ENCODE measurements at regions not wholly inside any gene's neighbourhood (a gene's known extent, or its start where the extent isn't known, plus 50 kb on each side); places are given as distances from the start of the nearest gene placed in this dataset.

GRCh38 chr4:133273401-133273800 lies 124.3 kb downstream of the PCDH10 start:
- Histone ChIP-seq H2BK120ac (ENCODE audit: low read depth, low read length, poor library complexity, severe bottlenecking) (no peak overlapping the region), H3K23ac (ENCODE audit: insufficient read length, low read depth, low read length) (no peak overlapping the region)
- H3K4me3 Mint-ChIP-seq: no peak overlapping the region

More at GRCh38 chr4:133273401-133273800, 124.3 kb downstream of the PCDH10 start:
- H3K27ac ChIP-seq (ENCODE audit: insufficient read length, low read depth, low read length): no peak overlapping the region
- H2BK20ac ChIP-seq (ENCODE audit: low read depth, low read length, poor library complexity, severe bottlenecking): no peak overlapping the region
- no peaks in the 10 kb centered on the region for H3K27me3 Mint-ChIP-seq (ENCODE audit: low read depth)
- H3K9ac ChIP-seq (ENCODE audit: extremely low read depth, insufficient read length, low read length): no peak overlapping the region
- H3K9me3 ChIP-seq (ENCODE audit: control insufficient read depth, low read depth, low read length): no peaks in the 10 kb centered on the region
- H4K91ac ChIP-seq (ENCODE audit: insufficient read length, low read depth, low read length): no peak overlapping the region
- H2BK5ac ChIP-seq (ENCODE audit: insufficient read length, low read length): no peak overlapping the region
- H2BK15ac ChIP-seq (ENCODE audit: low read depth, low read length): no peak overlapping the region
- H3K27me3 ChIP-seq (ENCODE audit: insufficient read depth, low read length): no peaks in the 10 kb centered on the region
- H2AK5ac ChIP-seq (ENCODE audit: insufficient read length, low read length): no peak overlapping the region
- no CpG with 5 or more reads among the region's 3 CpGs for WGBS (ENCODE audit: extremely low coverage, insufficient read length, low lambda C conversion rate)
- no peaks in the 10 kb centered on the region for H4K20me1 ChIP-seq (ENCODE audit: control insufficient read depth, insufficient read depth, insufficient read length)
- peaks cover 12 to 22% of the 10 kb centered on the region in 2 experiments for H3K4me1 Mint-ChIP-seq
- H3K14ac ChIP-seq (ENCODE audit: insufficient read depth, low read length): no peak overlapping the region
- no peak for DNase-seq
- no peaks in the 10 kb centered on the region for H3K79me1 ChIP-seq (ENCODE audit: insufficient read depth, low read depth, low read length, poor library complexity, severe bottlenecking)
- H2BK12ac ChIP-seq (ENCODE audit: insufficient read length, low read depth, low read length): no peak overlapping the region
- H3K9me3 Mint-ChIP-seq: peaks cover 9 to 15% of the 10 kb centered on the region in 2 experiments
- no peaks in the 10 kb centered on the region; the same call in 1 of the 2 replicates for H3K4me1 ChIP-seq (ENCODE audit: insufficient read depth, low read length)
- TF ChIP-seq, protein P1, sequence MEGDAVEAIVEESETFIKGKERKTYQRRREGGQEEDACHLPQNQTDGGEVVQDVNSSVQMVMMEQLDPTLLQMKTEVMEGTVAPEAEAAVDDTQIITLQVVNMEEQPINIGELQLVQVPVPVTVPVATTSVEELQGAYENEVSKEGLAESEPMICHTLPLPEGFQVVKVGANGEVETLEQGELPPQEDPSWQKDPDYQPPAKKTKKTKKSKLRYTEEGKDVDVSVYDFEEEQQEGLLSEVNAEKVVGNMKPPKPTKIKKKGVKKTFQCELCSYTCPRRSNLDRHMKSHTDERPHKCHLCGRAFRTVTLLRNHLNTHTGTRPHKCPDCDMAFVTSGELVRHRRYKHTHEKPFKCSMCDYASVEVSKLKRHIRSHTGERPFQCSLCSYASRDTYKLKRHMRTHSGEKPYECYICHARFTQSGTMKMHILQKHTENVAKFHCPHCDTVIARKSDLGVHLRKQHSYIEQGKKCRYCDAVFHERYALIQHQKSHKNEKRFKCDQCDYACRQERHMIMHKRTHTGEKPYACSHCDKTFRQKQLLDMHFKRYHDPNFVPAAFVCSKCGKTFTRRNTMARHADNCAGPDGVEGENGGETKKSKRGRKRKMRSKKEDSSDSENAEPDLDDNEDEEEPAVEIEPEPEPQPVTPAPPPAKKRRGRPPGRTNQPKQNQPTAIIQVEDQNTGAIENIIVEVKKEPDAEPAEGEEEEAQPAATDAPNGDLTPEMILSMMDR (conservative IDR thresholded peaks at IDR 0.05): no peak
- no peak overlapping the region for H2AFZ ChIP-seq (ENCODE audit: low read length)
- no peaks in the 10 kb centered on the region for H3K79me2 ChIP-seq (ENCODE audit: insufficient read depth, low read length)
- H4K5ac ChIP-seq (ENCODE audit: insufficient read length, low read depth, low read length): no peak overlapping the region
- peaks cover 5 to 10% (median 10%) of the 10 kb centered on the region in 3 experiments for H3K36me3 Mint-ChIP-seq (ENCODE audit: insufficient read depth in 1 of 3, low read depth in 3 of 3)
- no peaks in the 10 kb centered on the region for H3K23me2 ChIP-seq (ENCODE audit: insufficient read length, low read depth, low read length, poor library complexity, severe bottlenecking)
- H3K4ac ChIP-seq (ENCODE audit: low read depth, low read length): no peak overlapping the region
- no peak overlapping the region for H3K18ac ChIP-seq (ENCODE audit: insufficient read length, low read depth, low read length)
- H4K8ac ChIP-seq (replicated peaks; ENCODE audit: insufficient read length, low read depth, low read length): no peak overlapping the region
- no peak overlapping the region for H3K56ac ChIP-seq (ENCODE audit: insufficient read length, low read depth, low read length)
- H3T11ph ChIP-seq (ENCODE audit: low read length): no peak overlapping the region
- no peak overlapping the region for H3K4me2 ChIP-seq (ENCODE audit: insufficient read depth, insufficient read length, low read length)
- H3K27ac Mint-ChIP-seq: no peak overlapping the region

Data from H9 (cell line).